Astrocyte of the cerebellum (primary cell): ENCODE measurements at regions not wholly inside any gene's neighbourhood (a gene's known extent, or its start where the extent isn't known, plus 50 kb on each side); places are given as distances from the start of the nearest gene placed in this dataset.
A peak's percentile ranks its signal among the peaks of the same experiment; 100 is the strongest.

ENCODE experiments used
- DNase-seq: peaks from one replicate; pipeline ENCODE4 v3.0.0-alpha.2; 2011; ENCODE audit warnings: low read depth
- H3K4me3 ChIP-seq: 2 replicates; pipeline ENCODE4 v1.5.1; 2011; ENCODE audit warnings: mild to moderate bottlenecking, low read depth, low read length, moderate library complexity
- in situ Hi-C: cut with HindIII; loops from 2 replicates; pipeline ENCODE4 v1.10.0; 2017; ENCODE audit warnings: low sequenced_read_pairs
- TF ChIP-seq, protein P1 (sequence below): IDR thresholded peaks from 2 replicates; pipeline ENCODE4 v1.5.1; 2012; ENCODE audit warnings: low read length, low read depth, moderate library complexity, mild to moderate bottlenecking; ENCODE audit errors: missing control alignments

DNA sequence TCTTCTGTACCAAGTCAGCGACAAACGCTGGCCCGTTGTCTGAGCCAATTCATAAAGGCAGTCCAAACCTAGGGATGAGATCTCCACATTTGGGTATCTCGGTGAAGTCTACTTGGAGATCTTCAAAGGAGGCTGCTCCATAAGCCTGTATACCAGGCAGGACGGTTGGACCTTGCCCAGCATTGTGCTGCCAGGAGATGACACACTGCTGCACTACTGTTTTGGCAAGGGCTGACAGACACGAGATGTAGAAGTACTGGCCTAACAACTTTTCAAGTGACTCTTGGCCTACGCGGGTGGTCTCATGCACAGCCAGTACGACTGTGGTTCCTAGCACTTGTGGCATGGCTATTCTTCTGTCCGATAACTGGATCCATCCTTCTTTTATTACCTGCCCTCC is 135.3 kb downstream of the SLC38A6 start:
- DNase-seq: no peak
- no peak overlapping the region for H3K4me3 ChIP-seq
- TF ChIP-seq, protein P1, sequence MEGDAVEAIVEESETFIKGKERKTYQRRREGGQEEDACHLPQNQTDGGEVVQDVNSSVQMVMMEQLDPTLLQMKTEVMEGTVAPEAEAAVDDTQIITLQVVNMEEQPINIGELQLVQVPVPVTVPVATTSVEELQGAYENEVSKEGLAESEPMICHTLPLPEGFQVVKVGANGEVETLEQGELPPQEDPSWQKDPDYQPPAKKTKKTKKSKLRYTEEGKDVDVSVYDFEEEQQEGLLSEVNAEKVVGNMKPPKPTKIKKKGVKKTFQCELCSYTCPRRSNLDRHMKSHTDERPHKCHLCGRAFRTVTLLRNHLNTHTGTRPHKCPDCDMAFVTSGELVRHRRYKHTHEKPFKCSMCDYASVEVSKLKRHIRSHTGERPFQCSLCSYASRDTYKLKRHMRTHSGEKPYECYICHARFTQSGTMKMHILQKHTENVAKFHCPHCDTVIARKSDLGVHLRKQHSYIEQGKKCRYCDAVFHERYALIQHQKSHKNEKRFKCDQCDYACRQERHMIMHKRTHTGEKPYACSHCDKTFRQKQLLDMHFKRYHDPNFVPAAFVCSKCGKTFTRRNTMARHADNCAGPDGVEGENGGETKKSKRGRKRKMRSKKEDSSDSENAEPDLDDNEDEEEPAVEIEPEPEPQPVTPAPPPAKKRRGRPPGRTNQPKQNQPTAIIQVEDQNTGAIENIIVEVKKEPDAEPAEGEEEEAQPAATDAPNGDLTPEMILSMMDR: no peak
- in situ Hi-C loops: no loop called here

DNA sequence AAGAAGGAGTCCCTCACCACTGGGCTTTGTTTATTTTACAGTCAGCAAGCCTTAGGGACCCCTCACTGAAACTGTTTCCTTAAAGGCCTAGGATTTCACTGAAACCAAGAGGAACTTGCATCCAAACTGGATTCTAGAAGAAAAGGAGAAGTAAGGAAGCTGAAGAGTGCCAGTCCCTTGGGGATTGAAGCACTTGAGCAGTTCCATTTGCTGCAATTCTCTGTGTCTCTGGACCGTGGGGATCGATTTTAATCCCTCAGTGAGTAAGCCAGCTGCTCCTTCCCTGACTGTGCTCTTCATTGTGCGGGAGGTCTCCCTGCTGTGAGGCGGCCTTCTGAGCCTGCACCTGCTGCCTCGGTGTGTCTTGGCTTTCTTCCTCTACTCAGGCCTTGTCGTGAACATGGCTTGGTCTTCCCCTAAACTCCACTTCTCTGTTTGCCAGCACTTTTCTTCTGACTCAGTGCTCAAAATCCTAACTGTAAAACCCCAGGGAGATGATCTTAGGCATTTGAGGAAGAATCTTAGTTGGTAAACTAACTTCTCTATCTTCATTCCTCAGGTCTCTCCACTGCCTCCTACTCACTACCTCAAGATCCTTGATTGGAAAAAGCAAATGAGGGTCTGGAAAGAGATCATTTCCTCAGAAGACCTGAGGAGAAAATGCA is 132.6 kb downstream of the SLC38A6 start:
- TF ChIP-seq, protein P1: no peak
- in situ Hi-C loops: no loop called here
- DNase-seq: no peak
- H3K4me3 ChIP-seq: no peak overlapping the region

DNA sequence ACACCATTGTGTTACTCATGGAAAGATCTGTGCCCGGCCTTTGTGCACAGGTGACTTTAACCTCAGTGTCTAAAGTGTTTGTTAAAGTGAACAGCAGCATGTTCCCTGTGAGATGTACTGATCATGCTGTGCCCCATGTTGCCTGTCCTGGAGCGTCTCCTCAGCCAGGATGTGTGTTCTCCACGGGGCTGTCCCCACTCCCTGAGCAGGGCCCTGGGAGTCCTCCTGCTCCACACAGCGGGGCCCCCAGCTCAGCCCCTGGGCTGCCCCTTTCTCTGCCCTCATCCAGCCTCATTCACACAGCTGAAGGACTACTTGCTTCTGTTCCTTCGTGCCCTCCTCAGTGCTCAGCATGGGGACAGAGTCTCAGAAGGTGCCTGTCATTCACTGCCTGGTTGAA is 131.5 kb downstream of the SLC38A6 start:
- TF ChIP-seq, protein P1: no peak
- in situ Hi-C loops: no loop called here
- H3K4me3 ChIP-seq: no peak overlapping the region

DNA sequence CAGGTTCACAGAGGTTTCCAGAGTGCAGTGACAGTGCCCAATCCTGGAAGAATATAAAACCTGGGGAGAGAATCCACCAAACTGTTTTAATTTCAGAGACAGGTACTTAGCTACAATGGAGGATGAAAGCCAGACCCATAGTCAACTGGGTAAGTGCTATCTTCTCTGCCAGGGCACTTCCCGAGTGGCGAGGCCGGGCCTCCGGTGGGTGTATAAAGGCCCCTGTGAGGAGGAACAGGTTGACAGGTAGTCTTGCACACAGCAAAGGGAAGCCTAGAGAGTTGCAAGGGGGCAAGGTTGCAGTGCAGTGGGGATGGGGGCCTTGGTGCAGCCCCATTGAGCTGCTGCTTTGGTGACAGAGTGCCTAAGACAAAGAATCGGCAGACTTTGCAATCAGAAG is 130.7 kb downstream of the SLC38A6 start:
- TF ChIP-seq, protein P1: no peak
- H3K4me3 ChIP-seq: no peak overlapping the region
- no peak for DNase-seq
- in situ Hi-C loops: no loop called here

More for the DNA sequence above, 131.5 kb downstream of the SLC38A6 start:
- DNase-seq: no peak

DNA sequence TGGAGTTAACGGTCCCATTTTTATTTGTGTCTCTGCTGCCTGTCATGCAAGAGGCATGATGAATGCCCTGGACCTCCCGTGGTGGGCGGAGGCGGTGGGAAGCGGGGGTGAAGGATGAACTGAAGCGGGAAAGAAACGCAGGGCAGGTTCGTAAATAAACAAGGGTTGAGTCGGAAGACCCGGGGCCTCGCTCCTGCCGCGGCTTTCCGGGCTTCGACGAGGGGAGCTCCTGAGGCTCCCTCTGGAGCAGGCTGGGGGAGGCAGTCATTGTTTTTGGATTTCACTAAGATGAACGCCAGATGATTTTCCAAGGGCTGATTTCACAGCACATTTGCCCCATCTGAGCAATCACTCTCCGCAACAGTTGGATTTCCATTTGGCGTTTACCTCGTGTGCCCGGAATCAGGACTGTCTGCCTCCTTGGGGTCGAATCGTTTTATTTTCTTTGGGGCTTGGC is 130.2 kb downstream of the SLC38A6 start:
- TF ChIP-seq, protein P1: no peak
- in situ Hi-C loops: no loop called here
- peak; percentile 58 for DNase-seq
- H3K4me3 ChIP-seq: no peak overlapping the region

DNA sequence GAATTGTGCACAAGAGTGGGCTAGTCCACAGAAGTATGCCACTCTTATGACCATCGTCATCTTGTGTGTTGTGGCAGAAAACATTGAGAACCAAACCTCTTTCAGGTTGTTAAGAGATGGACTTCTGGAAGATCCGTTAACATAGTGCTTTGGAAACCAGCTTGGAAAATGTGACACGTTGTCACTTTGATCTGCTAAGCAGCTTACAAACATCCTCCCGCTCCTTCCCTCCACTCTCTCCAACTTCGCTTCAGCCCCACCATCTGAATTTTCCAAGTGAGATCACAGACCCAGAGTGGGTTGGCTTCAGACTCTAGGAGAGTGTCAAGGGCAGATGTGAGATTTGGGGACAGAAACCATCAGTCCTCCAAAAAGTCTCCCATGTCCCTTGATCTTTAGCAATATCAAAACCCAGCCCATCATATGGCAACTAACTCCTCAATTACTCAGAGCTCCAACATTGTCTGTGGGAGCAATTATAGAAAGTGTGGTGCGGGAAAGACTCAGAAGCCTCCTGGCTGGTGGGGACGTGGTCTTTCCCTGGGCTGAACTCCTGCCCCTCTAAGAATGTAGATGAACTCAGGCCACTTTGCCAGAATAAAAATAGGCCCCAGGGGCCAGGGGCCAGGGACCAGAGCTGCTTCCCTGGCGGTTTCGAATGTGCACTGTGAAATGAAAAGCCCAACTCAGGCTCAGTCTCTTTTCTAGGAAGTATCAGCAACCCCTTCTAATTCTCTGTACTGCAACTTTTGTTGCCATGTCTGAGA is 129.5 kb downstream of the SLC38A6 start:
- in situ Hi-C loops: no loop called here
- TF ChIP-seq, protein P1: no peak
- no peak overlapping the region for H3K4me3 ChIP-seq
- DNase-seq: no peak
